Neural cell (in vitro differentiated cells): ENCODE measurements at regions not wholly inside any gene's neighbourhood (a gene's known extent, or its start where the extent isn't known, plus 50 kb on each side); places are given as distances from the start of the nearest gene placed in this dataset.

ENCODE experiments used
- H2AFZ ChIP-seq: fragments of 200-600, 300-800 bp; sonication (generic), shearing (Covaris generic); 2 replicates; pipeline ENCODE4 v1.6.0; 2014; ENCODE audit warnings: low read depth, mild to moderate bottlenecking, antibody characterized with exemption, low read length, moderate library complexity
- H3F3A ChIP-seq: fragments of 200-600 bp; shearing (Covaris generic); 2 replicates; pipeline ENCODE4 v1.6.1; 2016; ENCODE audit warnings: mild to moderate bottlenecking, moderate library complexity, mixed read lengths, antibody characterized with exemption, low read length; ENCODE audit not compliant: insufficient read depth, poor library complexity, severe bottlenecking
- H3K27ac ChIP-seq: fragments of 200-600, 300-800 bp; sonication (generic), shearing (Covaris generic); 2 replicates; pipeline ENCODE4 v1.5.1; 2014; ENCODE audit warnings: mild to moderate bottlenecking, low read length, moderate library complexity
- H3K27me3 ChIP-seq: fragments of 300-800, 200-600 bp; sonication (generic), shearing (Covaris generic); 2 replicates; pipeline ENCODE4 v1.6.0; 2014; ENCODE audit warnings: mild to moderate bottlenecking, low read depth, low read length, moderate library complexity; ENCODE audit not compliant: insufficient read depth
- H3K36me3 ChIP-seq: fragments of 300-800, 200-600 bp; sonication (generic), shearing (Covaris generic); 2 replicates; pipeline ENCODE4 v1.5.1; 2014; ENCODE audit warnings: mild to moderate bottlenecking, antibody characterized with exemption, low read length, moderate library complexity; ENCODE audit not compliant: insufficient read depth
- H3K4me2 ChIP-seq: fragments of 300-800, 200-600 bp; sonication (generic), shearing (Covaris generic); 2 replicates; pipeline ENCODE4 v1.6.0; 2014; ENCODE audit warnings: mild to moderate bottlenecking, low read length
- H3K4me3 ChIP-seq: fragments of 300-800, 200-600 bp; sonication (generic), shearing (Covaris generic); 2 replicates; pipeline ENCODE4 v1.5.1; 2014; ENCODE audit warnings: mild to moderate bottlenecking, low read length, moderate library complexity
- H3K79me2 ChIP-seq: fragments of 200-600 bp; shearing (Covaris generic); replicated peaks from 2 replicates; pipeline ENCODE4 v1.6.0; 2014; ENCODE audit warnings: mild to moderate bottlenecking, low read length, moderate library complexity; ENCODE audit not compliant: insufficient read depth
- H3K9ac ChIP-seq: fragments of 300-800, 200-600 bp; sonication (generic), shearing (Covaris generic); 2 replicates; pipeline ENCODE4 v1.6.1; 2016; ENCODE audit warnings: mild to moderate bottlenecking, low read length, mixed read lengths
- H3K9me2 ChIP-seq: fragments of 200-600 bp; shearing (Covaris generic); 2 replicates; pipeline ENCODE4 v1.6.1; 2016; ENCODE audit warnings: mild to moderate bottlenecking, low read length, mixed read lengths; ENCODE audit not compliant: insufficient read depth
- H3K9me3 ChIP-seq: fragments of 200-600, 300-800 bp; sonication (generic), shearing (Covaris generic); 2 replicates; pipeline ENCODE4 v1.6.1; 2016; ENCODE audit warnings: mild to moderate bottlenecking, mixed run types, low read length, moderate library complexity, mixed read lengths
- H4K20me1 ChIP-seq: fragments of 200-600 bp; shearing (Covaris generic); 2 replicates; pipeline ENCODE4 v1.6.1; 2016; ENCODE audit warnings: mild to moderate bottlenecking, mixed run types; ENCODE audit not compliant: insufficient read depth
- EP300 ChIP-seq: fragments of 450-650 bp; conservative IDR thresholded peaks from 2 replicates; pipeline ENCODE4 v1.6.1; 2014; ENCODE audit warnings: antibody characterized with exemption, mild to moderate bottlenecking, moderate library complexity; ENCODE audit not compliant: poor library complexity, severe bottlenecking
- EZH2 ChIP-seq: fragments of 200-600, 300-800 bp; shearing (Covaris generic), sonication (generic); IDR thresholded peaks from 2 replicates; pipeline ENCODE4 v1.6.1; 2014; ENCODE audit warnings: antibody characterized with exemption, low read length, borderline replicate concordance, mild to moderate bottlenecking; ENCODE audit not compliant: insufficient read depth, poor library complexity, severe bottlenecking
- MXI1 ChIP-seq: fragments of 450-650 bp; conservative IDR thresholded peaks from 2 replicates; pipeline ENCODE4 v1.6.1; 2014; ENCODE audit warnings: antibody characterized with exemption, mild to moderate bottlenecking; ENCODE audit not compliant: poor library complexity, severe bottlenecking
- POLR2AphosphoS5 ChIP-seq: IDR thresholded peaks from 2 replicates; pipeline ENCODE4 v1.6.1; 2012
- RAD21 ChIP-seq: fragments of 450-650 bp; conservative IDR thresholded peaks from 2 replicates; pipeline ENCODE4 v1.6.1; 2014; ENCODE audit warnings: antibody characterized with exemption, mild to moderate bottlenecking, moderate library complexity
- SMC3 ChIP-seq: fragments of 450-650 bp; conservative IDR thresholded peaks from 2 replicates; pipeline ENCODE4 v1.6.1; 2014; ENCODE audit warnings: antibody characterized with exemption, mild to moderate bottlenecking, moderate library complexity; ENCODE audit not compliant: poor library complexity
- TAF1 ChIP-seq: IDR thresholded peaks from 2 replicates; pipeline ENCODE4 v1.6.1; 2012; ENCODE audit warnings: low read depth
- TF ChIP-seq, protein P1 (sequence below): IDR thresholded peaks from 2 replicates; pipeline ENCODE4 v1.6.1; 2012; ENCODE audit warnings: borderline replicate concordance
- TF ChIP-seq, protein P2 (sequence below): fragments of 450-650 bp; IDR thresholded peaks from 2 replicates; pipeline ENCODE4 v1.5.1; 2014; ENCODE audit warnings: antibody characterized with exemption, mild to moderate bottlenecking, moderate library complexity; ENCODE audit not compliant: poor library complexity, severe bottlenecking

DNA sequence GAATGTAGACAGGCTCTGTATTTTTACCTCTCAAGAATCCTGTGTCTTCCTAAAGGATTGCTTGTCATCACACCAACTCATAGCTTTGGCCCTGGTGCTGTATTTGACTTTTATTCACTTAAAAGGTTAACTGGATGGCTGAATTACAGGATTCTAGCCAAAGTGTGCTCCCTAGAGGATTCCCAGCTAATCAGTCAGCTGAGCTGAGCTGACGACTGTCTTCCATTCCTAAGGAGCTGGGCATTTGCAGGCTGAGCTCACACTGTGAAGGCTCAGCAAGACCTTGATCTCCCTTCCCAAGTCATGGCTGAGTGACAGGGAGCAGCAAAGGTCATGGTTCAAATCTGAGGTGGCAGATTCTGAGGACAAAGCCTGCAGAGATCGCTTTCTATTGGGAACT is 59.0 kb upstream of the PALM2AKAP2 start:
- no peaks in the 10 kb centered on the region for H3K9me2 ChIP-seq
- no peak overlapping the region for H3K4me2 ChIP-seq
- no peaks in the 10 kb centered on the region for H4K20me1 ChIP-seq
- H3K27me3 ChIP-seq: no peaks in the 10 kb centered on the region
- no peak overlapping the region for H2AFZ ChIP-seq
- H3K27ac ChIP-seq: no peak overlapping the region
- no peak for TF ChIP-seq RAD21
- TF ChIP-seq EP300: no peak
- TF ChIP-seq TAF1: no peak
- TF ChIP-seq, protein P1, sequence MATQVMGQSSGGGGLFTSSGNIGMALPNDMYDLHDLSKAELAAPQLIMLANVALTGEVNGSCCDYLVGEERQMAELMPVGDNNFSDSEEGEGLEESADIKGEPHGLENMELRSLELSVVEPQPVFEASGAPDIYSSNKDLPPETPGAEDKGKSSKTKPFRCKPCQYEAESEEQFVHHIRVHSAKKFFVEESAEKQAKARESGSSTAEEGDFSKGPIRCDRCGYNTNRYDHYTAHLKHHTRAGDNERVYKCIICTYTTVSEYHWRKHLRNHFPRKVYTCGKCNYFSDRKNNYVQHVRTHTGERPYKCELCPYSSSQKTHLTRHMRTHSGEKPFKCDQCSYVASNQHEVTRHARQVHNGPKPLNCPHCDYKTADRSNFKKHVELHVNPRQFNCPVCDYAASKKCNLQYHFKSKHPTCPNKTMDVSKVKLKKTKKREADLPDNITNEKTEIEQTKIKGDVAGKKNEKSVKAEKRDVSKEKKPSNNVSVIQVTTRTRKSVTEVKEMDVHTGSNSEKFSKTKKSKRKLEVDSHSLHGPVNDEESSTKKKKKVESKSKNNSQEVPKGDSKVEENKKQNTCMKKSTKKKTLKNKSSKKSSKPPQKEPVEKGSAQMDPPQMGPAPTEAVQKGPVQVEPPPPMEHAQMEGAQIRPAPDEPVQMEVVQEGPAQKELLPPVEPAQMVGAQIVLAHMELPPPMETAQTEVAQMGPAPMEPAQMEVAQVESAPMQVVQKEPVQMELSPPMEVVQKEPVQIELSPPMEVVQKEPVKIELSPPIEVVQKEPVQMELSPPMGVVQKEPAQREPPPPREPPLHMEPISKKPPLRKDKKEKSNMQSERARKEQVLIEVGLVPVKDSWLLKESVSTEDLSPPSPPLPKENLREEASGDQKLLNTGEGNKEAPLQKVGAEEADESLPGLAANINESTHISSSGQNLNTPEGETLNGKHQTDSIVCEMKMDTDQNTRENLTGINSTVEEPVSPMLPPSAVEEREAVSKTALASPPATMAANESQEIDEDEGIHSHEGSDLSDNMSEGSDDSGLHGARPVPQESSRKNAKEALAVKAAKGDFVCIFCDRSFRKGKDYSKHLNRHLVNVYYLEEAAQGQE: no peak
- TF ChIP-seq, protein P2, sequence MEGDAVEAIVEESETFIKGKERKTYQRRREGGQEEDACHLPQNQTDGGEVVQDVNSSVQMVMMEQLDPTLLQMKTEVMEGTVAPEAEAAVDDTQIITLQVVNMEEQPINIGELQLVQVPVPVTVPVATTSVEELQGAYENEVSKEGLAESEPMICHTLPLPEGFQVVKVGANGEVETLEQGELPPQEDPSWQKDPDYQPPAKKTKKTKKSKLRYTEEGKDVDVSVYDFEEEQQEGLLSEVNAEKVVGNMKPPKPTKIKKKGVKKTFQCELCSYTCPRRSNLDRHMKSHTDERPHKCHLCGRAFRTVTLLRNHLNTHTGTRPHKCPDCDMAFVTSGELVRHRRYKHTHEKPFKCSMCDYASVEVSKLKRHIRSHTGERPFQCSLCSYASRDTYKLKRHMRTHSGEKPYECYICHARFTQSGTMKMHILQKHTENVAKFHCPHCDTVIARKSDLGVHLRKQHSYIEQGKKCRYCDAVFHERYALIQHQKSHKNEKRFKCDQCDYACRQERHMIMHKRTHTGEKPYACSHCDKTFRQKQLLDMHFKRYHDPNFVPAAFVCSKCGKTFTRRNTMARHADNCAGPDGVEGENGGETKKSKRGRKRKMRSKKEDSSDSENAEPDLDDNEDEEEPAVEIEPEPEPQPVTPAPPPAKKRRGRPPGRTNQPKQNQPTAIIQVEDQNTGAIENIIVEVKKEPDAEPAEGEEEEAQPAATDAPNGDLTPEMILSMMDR: no peak
- no peak for TF ChIP-seq SMC3
- TF ChIP-seq MXI1: no peak
- no peak for TF ChIP-seq EZH2
- no peak for TF ChIP-seq POLR2AphosphoS5
- H3F3A ChIP-seq: no peaks in the 10 kb centered on the region
- no peaks in the 10 kb centered on the region for H3K36me3 ChIP-seq
- H3K9ac ChIP-seq: no peak overlapping the region
- H3K9me3 ChIP-seq: no peaks in the 10 kb centered on the region
- H3K79me2 ChIP-seq: no peaks in the 10 kb centered on the region
- no peak overlapping the region for H3K4me3 ChIP-seq

DNA sequence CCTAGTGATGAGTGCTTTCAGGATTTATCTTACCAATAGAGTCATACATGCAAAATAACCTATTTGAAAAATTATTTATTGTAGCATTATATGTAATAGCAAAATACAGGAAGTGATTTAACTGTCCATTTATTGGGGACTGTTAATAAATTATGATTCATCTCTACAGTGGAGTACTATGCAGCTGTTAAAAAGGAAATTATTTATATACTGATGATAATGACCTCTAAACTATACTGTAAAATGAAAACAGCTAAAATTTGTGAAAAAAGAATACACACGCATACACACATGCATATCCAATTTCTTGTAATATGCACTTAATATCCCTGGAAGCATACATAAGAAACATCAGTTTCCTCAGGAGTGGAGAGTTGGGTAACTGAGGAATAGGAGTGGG is 58.0 kb upstream of the PALM2AKAP2 start:
- H3K9me3 ChIP-seq: no peaks in the 10 kb centered on the region

More for the DNA sequence above, 58.0 kb upstream of the PALM2AKAP2 start:
- H3F3A ChIP-seq: no peaks in the 10 kb centered on the region
- no peaks in the 10 kb centered on the region for H3K36me3 ChIP-seq
- H3K79me2 ChIP-seq: no peaks in the 10 kb centered on the region
- H2AFZ ChIP-seq: no peak overlapping the region
- no peaks in the 10 kb centered on the region for H3K27me3 ChIP-seq
- no peak overlapping the region for H3K4me2 ChIP-seq
- H4K20me1 ChIP-seq: no peaks in the 10 kb centered on the region
- TF ChIP-seq POLR2AphosphoS5 (no peak), RAD21 (no peak), MXI1 (no peak), TAF1 (no peak), EP300 (no peak), EZH2 (no peak)
- TF ChIP-seq, protein P2: no peak
- TF ChIP-seq, protein P1: no peak
- H3K9ac ChIP-seq: no peak overlapping the region
- H3K27ac ChIP-seq: no peak overlapping the region
- no peaks in the 10 kb centered on the region for H3K9me2 ChIP-seq
- no peak overlapping the region for H3K4me3 ChIP-seq
